IMR-90 (cell line): ENCODE measurements at regions not wholly inside any gene's neighbourhood (a gene's known extent, or its start where the extent isn't known, plus 50 kb on each side); places are given as distances from the start of the nearest gene placed in this dataset.

Experiments used
- ATAC-seq: fragments of 200-7000 bp; cut with Tn5 transposase; 2 replicates; pipeline ENCODE4 v1.9.1; 2020; ENCODE audit warnings: low read depth, mild to moderate bottlenecking, moderate library complexity
- BruUV-seq: library from RNA; stranded (reverse); fragments of 400-500 nt; replicated peaks from 2 replicates; lab custom pipeline; 2021; lab: Mats Ljungman, UMichigan
- CTCF ChIA-PET: fragments of 300-600 bp; formaldehyde crosslinking; extraction: SDS; loops from one replicate; lab custom pipeline; 2021; ENCODE audit warnings: antibody characterized with exemption; lab: Yijun Ruan, JAX
- POLR2A ChIA-PET: fragments of 300-600 bp; sonication (Branson Sonifier 250); formaldehyde crosslinking; loops from one replicate; lab custom pipeline; 2022; ENCODE audit warnings: antibody characterized with exemption; ENCODE audit not compliant: unreplicated experiment; lab: Charles Lee
- DNase-seq: peaks from one replicate; pipeline ENCODE4 v3.0.0; 2013
- H2AFZ ChIP-seq: replicated peaks from 2 replicates; pipeline ENCODE3; 2013; ENCODE audit warnings: low read length, mild to moderate bottlenecking; ENCODE audit not compliant: poor library complexity
- H2AK5ac ChIP-seq: 2 replicates; pipeline ENCODE4 v1.6.1; 2013; ENCODE audit warnings: low read depth, low read length, inconsistent platforms
- H2AK9ac ChIP-seq: replicated peaks from 2 replicates; pipeline ENCODE3; 2013; ENCODE audit warnings: mild to moderate bottlenecking, low read depth, low read length, moderate library complexity; ENCODE audit not compliant: poor library complexity
- H2BK120ac ChIP-seq: 2 replicates; pipeline ENCODE4 v1.6.1; 2013; ENCODE audit warnings: low read depth, low read length, inconsistent platforms
- H2BK15ac ChIP-seq: 3 replicates; pipeline ENCODE4 v1.6.1; 2013; ENCODE audit warnings: low read depth, low read length, inconsistent platforms
- H2BK20ac ChIP-seq: 2 replicates; pipeline ENCODE4 v1.6.1; 2013; ENCODE audit warnings: low read depth, mild to moderate bottlenecking, inconsistent platforms, low read length, moderate library complexity
- H2BK5ac ChIP-seq: 2 replicates; pipeline ENCODE4 v1.6.1; 2013; ENCODE audit warnings: mild to moderate bottlenecking, low read depth, low read length, inconsistent platforms; ENCODE audit not compliant: poor library complexity, severe bottlenecking
- H3K14ac ChIP-seq: replicated peaks from 2 replicates; pipeline ENCODE4 v1.6.1; 2013; ENCODE audit warnings: low read depth, low read length, inconsistent platforms
- H3K18ac ChIP-seq: 2 replicates; pipeline ENCODE4 v1.6.1; 2013; ENCODE audit warnings: low read depth, low read length, control low read depth
- H3K23ac ChIP-seq: 2 replicates; pipeline ENCODE4 v1.6.1; 2013; ENCODE audit warnings: low read depth, low read length, inconsistent platforms
- H3K27ac ChIP-seq: 2 replicates; pipeline ENCODE4 v1.5.1; 2013; ENCODE audit warnings: mild to moderate bottlenecking, control low read depth, low read length; ENCODE audit not compliant: insufficient read depth
- H3K27me3 ChIP-seq: 2 replicates; pipeline ENCODE4 v1.6.1; 2013; ENCODE audit warnings: low read length; ENCODE audit not compliant: control insufficient read depth, insufficient read depth
- H3K36me3 ChIP-seq: 2 replicates; pipeline ENCODE4 v1.6.1; 2013; ENCODE audit warnings: low read length, mixed read lengths; ENCODE audit not compliant: control insufficient read depth, insufficient read depth
- H3K4ac ChIP-seq: 2 replicates; pipeline ENCODE4 v1.6.1; 2013; ENCODE audit warnings: low read depth, low read length, inconsistent platforms
- H3K4me1 ChIP-seq: 2 replicates; pipeline ENCODE4 v1.6.1; 2013; ENCODE audit warnings: low read length, mixed read lengths; ENCODE audit not compliant: control insufficient read depth, insufficient read depth
- H3K4me2 ChIP-seq: 2 replicates; pipeline ENCODE4 v1.6.1; 2013; ENCODE audit warnings: low read depth, mild to moderate bottlenecking, control low read depth, low read length, moderate library complexity
- H3K4me3 ChIP-seq: 2 replicates; pipeline ENCODE4 v1.5.1; 2013; ENCODE audit warnings: low read depth, mild to moderate bottlenecking, control low read depth, low read length, moderate library complexity; ENCODE audit not compliant: insufficient read depth
- H3K56ac ChIP-seq: 2 replicates; pipeline ENCODE4 v1.6.1; 2013; ENCODE audit warnings: low read length, inconsistent platforms; ENCODE audit not compliant: insufficient read depth; ENCODE audit errors: extremely low read depth
- H3K79me1 ChIP-seq, 2 experiments: 2 replicates each; pipeline ENCODE4 v1.6.1; 2013; ENCODE audit warnings: low read length in 2 of 2, inconsistent platforms in 1 of 2, low read depth in 1 of 2
- H3K9ac ChIP-seq: 2 replicates; pipeline ENCODE4 v1.6.1; 2013; ENCODE audit warnings: low read depth, low read length, control low read depth
- H3K9me1 ChIP-seq: 2 replicates; pipeline ENCODE4 v1.6.1; 2013; ENCODE audit warnings: low read length, inconsistent platforms; ENCODE audit not compliant: insufficient read depth
- H3K9me3 ChIP-seq: 2 replicates; pipeline ENCODE4 v1.6.1; 2013; ENCODE audit warnings: low read length; ENCODE audit not compliant: control insufficient read depth, insufficient read depth
- H4K20me1 ChIP-seq: 2 replicates; pipeline ENCODE4 v1.6.1; 2013; ENCODE audit warnings: low read length, inconsistent platforms; ENCODE audit not compliant: insufficient read depth
- H4K5ac ChIP-seq: 2 replicates; pipeline ENCODE4 v1.6.1; 2013; ENCODE audit warnings: mild to moderate bottlenecking, low read depth, low read length, control low read depth
- H4K8ac ChIP-seq, 2 experiments: 2 replicates each; pipeline ENCODE4 v1.6.1; 2013; ENCODE audit warnings: low read depth in 2 of 2, low read length in 2 of 2, control low read depth in 1 of 2, inconsistent platforms in 1 of 2
- H4K91ac ChIP-seq: 2 replicates; pipeline ENCODE4 v1.6.1; 2013; ENCODE audit warnings: low read depth, low read length, inconsistent platforms; ENCODE audit not compliant: insufficient read depth
- BHLHE40 ChIP-seq: fragments of 150-350 bp; IDR thresholded peaks from 2 replicates; pipeline ENCODE4 v1.6.1; 2016; ENCODE audit warnings: mild to moderate bottlenecking, low read depth, low read length
- CEBPB ChIP-seq: IDR thresholded peaks from 2 replicates; pipeline ENCODE4 v1.6.1; 2012; ENCODE audit warnings: low read depth, low read length, improper control_type of control experiment
- CHD1 ChIP-seq: IDR thresholded peaks from 2 replicates; pipeline ENCODE4 v1.6.1; 2012; ENCODE audit warnings: low read depth, low read length, improper control_type of control experiment
- CTCF ChIP-seq: conservative IDR thresholded peaks from 2 replicates; pipeline ENCODE4 v1.5.1; 2012; ENCODE audit warnings: mild to moderate bottlenecking, low read depth, low read length, improper control_type of control experiment
- ELK1 ChIP-seq: fragments of 150-350 bp; IDR thresholded peaks from 2 replicates; pipeline ENCODE4 v1.6.1; 2016; ENCODE audit warnings: low read depth, mild to moderate bottlenecking, low read length, moderate library complexity, borderline replicate concordance
- MAFK ChIP-seq: IDR thresholded peaks from 2 replicates; pipeline ENCODE4 v1.6.1; 2012; ENCODE audit warnings: low read depth, low read length, improper control_type of control experiment
- MAZ ChIP-seq: IDR thresholded peaks from 2 replicates; pipeline ENCODE4 v1.6.1; 2012; ENCODE audit warnings: low read depth, mild to moderate bottlenecking, low read length, improper control_type of control experiment, moderate library complexity, borderline replicate concordance
- NFE2L2 ChIP-seq: fragments of 150-350 bp; IDR thresholded peaks from 2 replicates; pipeline ENCODE4 v1.6.1; 2016; ENCODE audit warnings: low read depth, mild to moderate bottlenecking, low read length
- POLR2A ChIP-seq: IDR thresholded peaks from 2 replicates; pipeline ENCODE4 v1.6.1; 2012; ENCODE audit warnings: mild to moderate bottlenecking, low read depth, low read length
- RAD21 ChIP-seq: IDR thresholded peaks from 2 replicates; pipeline ENCODE4 v1.6.1; 2012; ENCODE audit warnings: low read length, improper control_type of control experiment
- RCOR1 ChIP-seq: IDR thresholded peaks from 2 replicates; pipeline ENCODE4 v1.6.1; 2012; ENCODE audit warnings: mild to moderate bottlenecking, low read length, improper control_type of control experiment; ENCODE audit not compliant: insufficient replicate concordance
- SMC3 ChIP-seq: fragments of 150-350 bp; IDR thresholded peaks from 2 replicates; pipeline ENCODE4 v1.6.1; 2016; ENCODE audit warnings: low read depth, mild to moderate bottlenecking, antibody characterized with exemption, low read length, moderate library complexity
- USF2 ChIP-seq: fragments of 150-350 bp; IDR thresholded peaks from 2 replicates; pipeline ENCODE4 v1.6.1; 2017; ENCODE audit warnings: mild to moderate bottlenecking, antibody characterized with exemption, low read length, low read depth
- WGBS, 2 experiments: methylation state at CpG; one replicate each; pipeline versions ENCODE4 v1.1.5 to v1.1.7; 2013; ENCODE audit warnings: missing lambda C conversion rate in 2 of 2; ENCODE audit not compliant: insufficient read length in 1 of 2; ENCODE audit errors: extremely low coverage in 2 of 2; 5-methylcytosine and 5-hydroxymethylcytosine counted together
- dilution Hi-C: fragments of 300-500 bp; cut with HindIII; formaldehyde crosslinking; loops from one replicate; pipeline ENCODE4 v1.14.3; 2018; ENCODE audit warnings: low sequenced_read_pairs; ENCODE audit not compliant: unreplicated experiment
- in situ Hi-C: fragments of 300-500 bp; cut with MboI; formaldehyde crosslinking; loops from 3 replicates; pipeline ENCODE4 v1.14.3; 2019; ENCODE audit warnings: low sequenced_read_pairs, inconsistent platforms, mixed read lengths
- intact Hi-C: fragments of 100-400 bp; cut with micrococcal nuclease; formaldehyde crosslinking; loops from 2 replicates; pipeline ENCODE4 v1.10.0; 2022

GRCh38 chr18:28757466-28758008 lies 580.6 kb upstream of the CDH2 start:
- Histone ChIP-seq H3K27me3 (no peaks in the 10 kb centered on the region), H3K4me3 (no peak overlapping the region), H2AFZ (no peak overlapping the region), H3K23ac (no peak overlapping the region), H4K91ac (no peak overlapping the region), H4K20me1 (no peaks in the 10 kb centered on the region), H3K4me1 (no peaks in the 10 kb centered on the region), H3K18ac (no peak overlapping the region), H3K4me2 (no peak overlapping the region), H3K4ac (no peak overlapping the region), H3K9me1 (no peaks in the 10 kb centered on the region), H3K36me3 (no peaks in the 10 kb centered on the region), H2AK9ac (no peak overlapping the region), H3K27ac (no peak overlapping the region), H2BK20ac (no peak overlapping the region), H2BK15ac (no peak overlapping the region), H3K79me1 (no peaks in the 10 kb centered on the region), H2BK120ac (no peak overlapping the region), H3K14ac (no peak overlapping the region), H2BK5ac (no peak overlapping the region), H3K56ac (no peak overlapping the region), H3K9ac (no peak overlapping the region), H4K5ac (no peak overlapping the region), H3K9me3 (no peaks in the 10 kb centered on the region), H4K8ac (no peak overlapping the region), H2AK5ac (no peak overlapping the region)
- in situ Hi-C loops, result no loop called here
- CTCF ChIA-PET, result no interaction called here
- ATAC-seq (no peak), DNase-seq (no peak)
- POLR2A ChIA-PET, result no interaction called here
- dilution Hi-C loops, result no loop called here
- BruUV-seq, result no TSS peak
- TF ChIP-seq CEBPB (no peak), BHLHE40 (no peak), SMC3 (no peak), CTCF (no peak), RAD21 (no peak), RCOR1 (no peak), MAZ (no peak), NFE2L2 (no peak), ELK1 (no peak), POLR2A (no peak), USF2 (no peak), MAFK (no peak), CHD1 (no peak)
- no CpG with 5 or more reads among the region's 3 CpGs for WGBS, 2 experiments
- intact Hi-C loops, result no loop called here
